SK-N-SH (cell line): ENCODE measurements at regions not wholly inside any gene's neighbourhood (a gene's known extent, or its start where the extent isn't known, plus 50 kb on each side); places are given as distances from the start of the nearest gene placed in this dataset.

Experiments used
- CTCF ChIA-PET: fragments of 300-600, 350-600 bp; formaldehyde crosslinking; extraction: SDS; loops from one replicate; lab custom pipeline; 2021; lab: Yijun Ruan, JAX
- POLR2A ChIA-PET: fragments of 350-600 bp; sonication (Branson Sonifier 250); formaldehyde crosslinking; extraction: SDS; loops from one replicate; lab custom pipeline; 2020; ENCODE audit warnings: antibody characterized with exemption, inconsistent platforms; lab: Yijun Ruan, JAX
- DNase-seq: peaks from one replicate; pipeline ENCODE4 v3.0.0; 2012
- H2AFZ ChIP-seq: fragments of 200-600 bp; sonication (generic); 2 replicates; pipeline ENCODE4 v1.8.1; 2016; ENCODE audit warnings: antibody characterized with exemption, mild to moderate bottlenecking, low read depth
- H3F3A ChIP-seq: fragments of 200-600 bp; sonication (generic); replicated peaks from 2 replicates; pipeline ENCODE3; 2016; ENCODE audit warnings: antibody characterized with exemption, mild to moderate bottlenecking; ENCODE audit not compliant: insufficient read depth
- H3K27ac ChIP-seq, 2 experiments: fragments of 200-500 bp in 1 of 2; fragments of 200-600 bp in 1 of 2; sonication (Bioruptor generic) in 1 of 2; sonication (generic), shearing (Covaris generic) in 1 of 2; 2 replicates each; pipeline versions ENCODE4 v1.5.1 to v1.6.1; 2014 to 2016; ENCODE audit warnings: low read depth in 2 of 2, inconsistent platforms in 1 of 2, low read length in 1 of 2, mild to moderate bottlenecking in 1 of 2, mixed read lengths in 1 of 2
- H3K27me3 ChIP-seq: fragments of 200-600 bp; sonication (generic), shearing (Covaris generic); 2 replicates; pipeline ENCODE4 v1.6.1; 2016; ENCODE audit warnings: mixed run types; ENCODE audit not compliant: insufficient read depth
- H3K36me3 ChIP-seq, 2 experiments: fragments of 200-500 bp in 1 of 2; fragments of 200-600 bp in 1 of 2; sonication (Bioruptor generic) in 1 of 2; sonication (generic) in 1 of 2; replicated peaks in 1 of 2; 2 replicates each; pipeline versions ENCODE3 to v1.5.1; 2014 to 2016; ENCODE audit warnings: low read length in 1 of 2, mild to moderate bottlenecking in 1 of 2; ENCODE audit not compliant: insufficient read depth in 2 of 2, control insufficient read depth in 1 of 2
- H3K4me1 ChIP-seq, 2 experiments: fragments of 200-500 bp in 1 of 2; fragments of 200-600 bp in 1 of 2; sonication (Bioruptor generic) in 1 of 2; sonication (generic), shearing (Covaris generic) in 1 of 2; 2 replicates each; pipeline versions ENCODE4 v1.5.1 to v1.6.1; 2014 to 2016; ENCODE audit warnings: low read depth in 1 of 2, low read length in 1 of 2, mixed run types in 1 of 2; ENCODE audit not compliant: insufficient read depth in 2 of 2, control insufficient read depth in 1 of 2
- H3K4me2 ChIP-seq: fragments of 200-600 bp; sonication (generic), shearing (Covaris generic); 2 replicates; pipeline ENCODE4 v1.6.1; 2017; ENCODE audit warnings: mixed run types
- H3K4me3 ChIP-seq, 2 experiments: fragments of 200-500 bp in 1 of 2; fragments of 200-600 bp in 1 of 2; sonication (Bioruptor generic) in 1 of 2; sonication (generic), shearing (Covaris generic) in 1 of 2; 2 replicates each; pipeline versions ENCODE4 v1.5.1 to v1.8.1; 2014 to 2016; ENCODE audit warnings: low read depth in 2 of 2, inconsistent platforms in 1 of 2, low read length in 1 of 2, mild to moderate bottlenecking in 1 of 2, mixed read lengths in 1 of 2, moderate library complexity in 1 of 2
- H3K79me2 ChIP-seq: fragments of 200-600 bp; sonication (generic); 2 replicates; pipeline ENCODE4 v1.8.1; 2017; ENCODE audit warnings: mild to moderate bottlenecking; ENCODE audit not compliant: insufficient read depth
- H3K9ac ChIP-seq: fragments of 200-600 bp; sonication (generic); 2 replicates; pipeline ENCODE4 v1.6.1; 2017; ENCODE audit warnings: mixed run types
- H3K9me2 ChIP-seq: fragments of 200-600 bp; sonication (generic); 2 replicates; pipeline ENCODE4 v1.6.1; 2017; ENCODE audit warnings: mixed run types
- H3K9me3 ChIP-seq: fragments of 200-600 bp; sonication (generic); 2 replicates; pipeline ENCODE4 v1.6.1; 2017; ENCODE audit warnings: mixed run types, mild to moderate bottlenecking, moderate library complexity
- H4K20me1 ChIP-seq: fragments of 200-600 bp; sonication (generic); 2 replicates; pipeline ENCODE4 v1.6.1; 2017; ENCODE audit warnings: mild to moderate bottlenecking, mixed run types; ENCODE audit not compliant: insufficient read depth
- EZH2phosphoT487 ChIP-seq: fragments of 200-600 bp; sonication (generic); IDR thresholded peaks from 2 replicates; pipeline ENCODE4 v1.6.1; 2017; ENCODE audit warnings: low read depth, mixed run types, mild to moderate bottlenecking, antibody characterized with exemption, moderate library complexity, borderline replicate concordance
- FOXJ3 ChIP-seq: sonication (generic); formaldehyde crosslinking; IDR thresholded peaks from 2 replicates; pipeline ENCODE4 v1.5.1; 2020; ENCODE audit warnings: mild to moderate bottlenecking, missing genetic modification reagents
- GABPA ChIP-seq: IDR thresholded peaks from 2 replicates; pipeline ENCODE4 v1.4.0; 2012; ENCODE audit warnings: low read depth, mild to moderate bottlenecking
- JUND ChIP-seq: IDR thresholded peaks from 2 replicates; pipeline ENCODE4 v1.4.0; 2012
- MEF2A ChIP-seq: IDR thresholded peaks from 2 replicates; pipeline ENCODE4 v1.4.0; 2012; ENCODE audit warnings: low read depth, borderline replicate concordance
- NFIC ChIP-seq: IDR thresholded peaks from 2 replicates; pipeline ENCODE4 v1.4.0; 2012; ENCODE audit warnings: borderline replicate concordance
- NRF1 ChIP-seq: IDR thresholded peaks from 2 replicates; pipeline ENCODE4 v1.6.1; 2012; ENCODE audit warnings: low read depth, mild to moderate bottlenecking, low read length
- POLR2AphosphoS5 ChIP-seq: IDR thresholded peaks from 2 replicates; pipeline ENCODE4 v1.6.1; 2012; ENCODE audit warnings: low read depth, low read length
- RAD21 ChIP-seq: IDR thresholded peaks from 2 replicates; pipeline ENCODE4 v1.6.1; 2012; ENCODE audit warnings: mild to moderate bottlenecking, low read length
- RCOR1 ChIP-seq: fragments of 150-350 bp; IDR thresholded peaks from 2 replicates; pipeline ENCODE4 v1.6.1; 2017; ENCODE audit warnings: antibody characterized with exemption, low read length
- RFX5 ChIP-seq: IDR thresholded peaks from 2 replicates; pipeline ENCODE4 v1.6.1; 2012; ENCODE audit warnings: mild to moderate bottlenecking, improper control_type of control experiment, low read length
- RXRA ChIP-seq: IDR thresholded peaks from 2 replicates; pipeline ENCODE4 v1.4.0; 2012; ENCODE audit warnings: low read depth, mild to moderate bottlenecking, borderline replicate concordance
- SIN3A ChIP-seq: IDR thresholded peaks from 2 replicates; pipeline ENCODE4 v1.6.1; 2012; ENCODE audit warnings: low read depth, mild to moderate bottlenecking, low read length, moderate library complexity, borderline replicate concordance
- SMC3 ChIP-seq: IDR thresholded peaks from 2 replicates; pipeline ENCODE4 v1.6.1; 2012; ENCODE audit warnings: low read depth, low read length, improper control_type of control experiment
- TAF1 ChIP-seq: IDR thresholded peaks from 2 replicates; pipeline ENCODE4 v1.6.1; 2012; ENCODE audit warnings: low read depth, mild to moderate bottlenecking, low read length, moderate library complexity, borderline replicate concordance
- TCF12 ChIP-seq: IDR thresholded peaks from 2 replicates; pipeline ENCODE4 v1.4.0; 2012
- YY1 ChIP-seq: IDR thresholded peaks from 2 replicates; pipeline ENCODE4 v1.4.0; 2012; ENCODE audit warnings: low read depth, mild to moderate bottlenecking
- WGBS: methylation state at CpG from one replicate; pipeline ENCODE4 v1.1.6; 2017; ENCODE audit warnings: low lambda C conversion rate; 5-methylcytosine and 5-hydroxymethylcytosine counted together
- TF ChIP-seq, protein P1 (sequence below): IDR thresholded peaks from 2 replicates; pipeline ENCODE4 v1.4.0; 2012; ENCODE audit warnings: low read depth, borderline replicate concordance
- TF ChIP-seq, protein P2 (sequence below): IDR thresholded peaks from 2 replicates; pipeline ENCODE4 v1.6.1; 2012; ENCODE audit warnings: mild to moderate bottlenecking, low read depth, low read length, moderate library complexity
- TF ChIP-seq, protein P3 (sequence below): IDR thresholded peaks from 2 replicates; pipeline ENCODE4; 2012
- TF ChIP-seq, protein P4 (sequence below): fragments of 200-600 bp; sonication (generic); IDR thresholded peaks from 2 replicates; pipeline ENCODE4 v1.6.1; 2017; ENCODE audit warnings: antibody characterized with exemption, mild to moderate bottlenecking, moderate library complexity

DNA sequence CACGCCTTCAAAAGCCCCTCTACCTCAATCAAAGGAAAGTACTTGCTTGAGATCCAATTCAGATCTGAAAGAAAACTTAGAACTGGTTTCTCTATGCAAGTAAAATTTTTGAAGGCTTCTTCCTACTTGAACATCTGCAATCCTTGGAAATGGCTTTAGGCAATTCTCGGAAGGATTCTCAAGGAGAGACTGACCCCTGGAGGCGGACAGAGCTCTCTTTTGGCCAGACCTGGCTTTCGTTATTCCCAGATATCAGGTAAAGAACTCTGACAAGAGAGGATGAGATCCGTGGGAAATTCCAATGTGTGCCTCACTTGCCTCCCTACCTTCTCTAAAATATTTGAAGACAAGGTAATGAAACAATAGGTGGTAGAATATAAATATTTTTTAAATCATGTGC is 670.3 kb upstream of the FAM241A start:
- H3K4me1 ChIP-seq, result no peaks in the 10 kb centered on the region
- H3K27me3 ChIP-seq, result no peaks in the 10 kb centered on the region
- no peak overlapping the region for H3K27ac ChIP-seq
- H3K4me2 ChIP-seq, result no peak overlapping the region
- H3K9me3 ChIP-seq, result no peaks in the 10 kb centered on the region
- WGBS, result 13% methylated on average over 5 of the region's 5 CpGs
- H3K9me2 ChIP-seq, result no peaks in the 10 kb centered on the region
- H3K36me3 ChIP-seq, result no peaks in the 10 kb centered on the region
- no peaks in the 10 kb centered on the region for H3F3A ChIP-seq
- H2AFZ ChIP-seq, result no peak overlapping the region
- no peak overlapping the region for H3K4me3 ChIP-seq
- CTCF ChIA-PET, result no interaction called here
- no peak overlapping the region for H3K9ac ChIP-seq
- TF ChIP-seq YY1 (no peak), NFIC (no peak), SIN3A (no peak), SMC3 (peak; percentile 49), TCF12 (no peak), RFX5 (no peak), NRF1 (no peak), POLR2AphosphoS5 (no peak), GABPA (no peak), MEF2A (no peak), FOXJ3 (CRISPR knock-in tag) (no peak), JUND (no peak), RAD21 (peak; percentile 59), TAF1 (no peak), EZH2phosphoT487 (no peak), RCOR1 (no peak), RXRA (no peak)
- TF ChIP-seq, protein P1, sequence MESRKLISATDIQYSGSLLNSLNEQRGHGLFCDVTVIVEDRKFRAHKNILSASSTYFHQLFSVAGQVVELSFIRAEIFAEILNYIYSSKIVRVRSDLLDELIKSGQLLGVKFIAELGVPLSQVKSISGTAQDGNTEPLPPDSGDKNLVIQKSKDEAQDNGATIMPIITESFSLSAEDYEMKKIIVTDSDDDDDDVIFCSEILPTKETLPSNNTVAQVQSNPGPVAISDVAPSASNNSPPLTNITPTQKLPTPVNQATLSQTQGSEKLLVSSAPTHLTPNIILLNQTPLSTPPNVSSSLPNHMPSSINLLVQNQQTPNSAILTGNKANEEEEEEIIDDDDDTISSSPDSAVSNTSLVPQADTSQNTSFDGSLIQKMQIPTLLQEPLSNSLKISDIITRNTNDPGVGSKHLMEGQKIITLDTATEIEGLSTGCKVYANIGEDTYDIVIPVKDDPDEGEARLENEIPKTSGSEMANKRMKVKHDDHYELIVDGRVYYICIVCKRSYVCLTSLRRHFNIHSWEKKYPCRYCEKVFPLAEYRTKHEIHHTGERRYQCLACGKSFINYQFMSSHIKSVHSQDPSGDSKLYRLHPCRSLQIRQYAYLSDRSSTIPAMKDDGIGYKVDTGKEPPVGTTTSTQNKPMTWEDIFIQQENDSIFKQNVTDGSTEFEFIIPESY, result no peak
- TF ChIP-seq, protein P2, sequence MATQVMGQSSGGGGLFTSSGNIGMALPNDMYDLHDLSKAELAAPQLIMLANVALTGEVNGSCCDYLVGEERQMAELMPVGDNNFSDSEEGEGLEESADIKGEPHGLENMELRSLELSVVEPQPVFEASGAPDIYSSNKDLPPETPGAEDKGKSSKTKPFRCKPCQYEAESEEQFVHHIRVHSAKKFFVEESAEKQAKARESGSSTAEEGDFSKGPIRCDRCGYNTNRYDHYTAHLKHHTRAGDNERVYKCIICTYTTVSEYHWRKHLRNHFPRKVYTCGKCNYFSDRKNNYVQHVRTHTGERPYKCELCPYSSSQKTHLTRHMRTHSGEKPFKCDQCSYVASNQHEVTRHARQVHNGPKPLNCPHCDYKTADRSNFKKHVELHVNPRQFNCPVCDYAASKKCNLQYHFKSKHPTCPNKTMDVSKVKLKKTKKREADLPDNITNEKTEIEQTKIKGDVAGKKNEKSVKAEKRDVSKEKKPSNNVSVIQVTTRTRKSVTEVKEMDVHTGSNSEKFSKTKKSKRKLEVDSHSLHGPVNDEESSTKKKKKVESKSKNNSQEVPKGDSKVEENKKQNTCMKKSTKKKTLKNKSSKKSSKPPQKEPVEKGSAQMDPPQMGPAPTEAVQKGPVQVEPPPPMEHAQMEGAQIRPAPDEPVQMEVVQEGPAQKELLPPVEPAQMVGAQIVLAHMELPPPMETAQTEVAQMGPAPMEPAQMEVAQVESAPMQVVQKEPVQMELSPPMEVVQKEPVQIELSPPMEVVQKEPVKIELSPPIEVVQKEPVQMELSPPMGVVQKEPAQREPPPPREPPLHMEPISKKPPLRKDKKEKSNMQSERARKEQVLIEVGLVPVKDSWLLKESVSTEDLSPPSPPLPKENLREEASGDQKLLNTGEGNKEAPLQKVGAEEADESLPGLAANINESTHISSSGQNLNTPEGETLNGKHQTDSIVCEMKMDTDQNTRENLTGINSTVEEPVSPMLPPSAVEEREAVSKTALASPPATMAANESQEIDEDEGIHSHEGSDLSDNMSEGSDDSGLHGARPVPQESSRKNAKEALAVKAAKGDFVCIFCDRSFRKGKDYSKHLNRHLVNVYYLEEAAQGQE, result no peak
- TF ChIP-seq, protein P3, sequence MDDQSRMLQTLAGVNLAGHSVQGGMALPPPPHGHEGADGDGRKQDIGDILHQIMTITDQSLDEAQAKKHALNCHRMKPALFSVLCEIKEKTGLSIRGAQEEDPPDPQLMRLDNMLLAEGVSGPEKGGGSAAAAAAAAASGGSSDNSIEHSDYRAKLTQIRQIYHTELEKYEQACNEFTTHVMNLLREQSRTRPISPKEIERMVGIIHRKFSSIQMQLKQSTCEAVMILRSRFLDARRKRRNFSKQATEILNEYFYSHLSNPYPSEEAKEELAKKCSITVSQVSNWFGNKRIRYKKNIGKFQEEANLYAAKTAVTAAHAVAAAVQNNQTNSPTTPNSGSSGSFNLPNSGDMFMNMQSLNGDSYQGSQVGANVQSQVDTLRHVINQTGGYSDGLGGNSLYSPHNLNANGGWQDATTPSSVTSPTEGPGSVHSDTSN, result no peak
- TF ChIP-seq, protein P4, sequence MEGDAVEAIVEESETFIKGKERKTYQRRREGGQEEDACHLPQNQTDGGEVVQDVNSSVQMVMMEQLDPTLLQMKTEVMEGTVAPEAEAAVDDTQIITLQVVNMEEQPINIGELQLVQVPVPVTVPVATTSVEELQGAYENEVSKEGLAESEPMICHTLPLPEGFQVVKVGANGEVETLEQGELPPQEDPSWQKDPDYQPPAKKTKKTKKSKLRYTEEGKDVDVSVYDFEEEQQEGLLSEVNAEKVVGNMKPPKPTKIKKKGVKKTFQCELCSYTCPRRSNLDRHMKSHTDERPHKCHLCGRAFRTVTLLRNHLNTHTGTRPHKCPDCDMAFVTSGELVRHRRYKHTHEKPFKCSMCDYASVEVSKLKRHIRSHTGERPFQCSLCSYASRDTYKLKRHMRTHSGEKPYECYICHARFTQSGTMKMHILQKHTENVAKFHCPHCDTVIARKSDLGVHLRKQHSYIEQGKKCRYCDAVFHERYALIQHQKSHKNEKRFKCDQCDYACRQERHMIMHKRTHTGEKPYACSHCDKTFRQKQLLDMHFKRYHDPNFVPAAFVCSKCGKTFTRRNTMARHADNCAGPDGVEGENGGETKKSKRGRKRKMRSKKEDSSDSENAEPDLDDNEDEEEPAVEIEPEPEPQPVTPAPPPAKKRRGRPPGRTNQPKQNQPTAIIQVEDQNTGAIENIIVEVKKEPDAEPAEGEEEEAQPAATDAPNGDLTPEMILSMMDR, result peak; percentile 59
- no peaks in the 10 kb centered on the region for H4K20me1 ChIP-seq
- DNase-seq, result peak; percentile 1
- POLR2A ChIA-PET, result no interaction called here
- no peaks in the 10 kb centered on the region for H3K79me2 ChIP-seq
